Body of pancreas (tissue), 4 donors: ENCODE measurements at regions not wholly inside any gene's neighbourhood (a gene's known extent, or its start where the extent isn't known, plus 50 kb on each side); places are given as distances from the start of the nearest gene placed in this dataset.

ENCODE experiments used
- CTCF ChIP-seq, 7 experiments: fragments of 450-650 bp in 4 of 7; fragments of 200-600 bp in 3 of 7; sonication (generic) in 3 of 7; IDR thresholded peaks; one replicate each; pipeline ENCODE4 v1.5.1; 2016 to 2019; ENCODE audit warnings: antibody characterized with exemption in 7 of 7
- POLR2A ChIP-seq, 3 donors: fragments of 450-650 bp; IDR thresholded peaks; one replicate each; pipeline ENCODE4 v1.6.1; 2016; ENCODE audit warnings: antibody characterized with exemption in 3 of 3, mild to moderate bottlenecking in 2 of 3

GRCh38 chr10:3452683-3453361 is 280.2 kb upstream of the PITRM1 start:
- TF ChIP-seq CTCF (IDR thresholded peaks at IDR 0.05) (no peak), POLR2A (IDR thresholded peaks at IDR 0.05) (no peak)
